GM23248 (cell line): ENCODE measurements at regions not wholly inside any gene's neighbourhood (a gene's known extent, or its start where the extent isn't known, plus 50 kb on each side); places are given as distances from the start of the nearest gene placed in this dataset.

Experiments
- DNase-seq: peaks from one replicate; pipeline ENCODE4 v3.0.0-alpha.2; 2015
- H2AFZ ChIP-seq: fragments of 200-600 bp; sonication (generic); 2 replicates; pipeline ENCODE4 v1.6.1; 2016; ENCODE audit warnings: antibody characterized with exemption
- H3F3A ChIP-seq: fragments of 200-600 bp; sonication (generic); 2 replicates; pipeline ENCODE4 v1.6.1; 2016; ENCODE audit warnings: mild to moderate bottlenecking, antibody characterized with exemption, mixed run types; ENCODE audit not compliant: insufficient read depth
- H3K27ac ChIP-seq: fragments of 200-600 bp; sonication (generic); 2 replicates; pipeline ENCODE4 v1.5.1; 2016; ENCODE audit warnings: mild to moderate bottlenecking
- H3K27me3 ChIP-seq: fragments of 200-600 bp; sonication (generic); replicated peaks from 2 replicates; pipeline ENCODE4 v1.6.1; 2016; ENCODE audit warnings: mild to moderate bottlenecking; ENCODE audit not compliant: insufficient read depth
- H3K36me3 ChIP-seq: fragments of 200-600 bp; sonication (generic); 2 replicates; pipeline ENCODE4 v1.6.1; 2016; ENCODE audit warnings: low read depth, mild to moderate bottlenecking
- H3K4me1 ChIP-seq: fragments of 200-600 bp; sonication (generic); 2 replicates; pipeline ENCODE4 v1.6.1; 2016; ENCODE audit warnings: mild to moderate bottlenecking; ENCODE audit not compliant: insufficient read depth
- H3K4me2 ChIP-seq: fragments of 200-600 bp; sonication (generic); one replicate; pipeline ENCODE4 v1.6.1; 2016; ENCODE audit warnings: mild to moderate bottlenecking; ENCODE audit not compliant: unreplicated experiment
- H3K4me3 ChIP-seq: fragments of 200-600 bp; sonication (generic); 2 replicates; pipeline ENCODE4 v1.5.1; 2016; ENCODE audit warnings: mild to moderate bottlenecking
- H3K79me2 ChIP-seq: fragments of 200-600 bp; sonication (generic); 2 replicates; pipeline ENCODE4 v1.6.1; 2016; ENCODE audit warnings: mild to moderate bottlenecking; ENCODE audit not compliant: insufficient read depth
- H3K9ac ChIP-seq: fragments of 200-600 bp; sonication (generic); 2 replicates; pipeline ENCODE4 v1.6.1; 2016; ENCODE audit warnings: mild to moderate bottlenecking
- H3K9me2 ChIP-seq: fragments of 200-600 bp; sonication (generic); 2 replicates; pipeline ENCODE4 v1.6.1; 2016; ENCODE audit warnings: mixed run types, mild to moderate bottlenecking, moderate library complexity; ENCODE audit not compliant: insufficient read depth
- H3K9me3 ChIP-seq: fragments of 200-600 bp; sonication (generic); one replicate; pipeline ENCODE4 v1.6.1; 2017; ENCODE audit warnings: low read depth
- H4K20me1 ChIP-seq: fragments of 200-600 bp; sonication (generic); 2 replicates; pipeline ENCODE4 v1.6.0; 2016; ENCODE audit not compliant: insufficient read depth
- EZH2 ChIP-seq: fragments of 200-600 bp; sonication (generic); IDR thresholded peaks from 2 replicates; pipeline ENCODE4 v1.6.1; 2018; ENCODE audit warnings: antibody characterized with exemption, mild to moderate bottlenecking; ENCODE audit not compliant: insufficient read depth, poor library complexity, severe bottlenecking
- EZH2phosphoT487 ChIP-seq: fragments of 200-600 bp; sonication (generic); IDR thresholded peaks from 2 replicates; pipeline ENCODE4 v1.6.1; 2018; ENCODE audit warnings: antibody characterized with exemption, moderate library complexity, mild to moderate bottlenecking, low read depth; ENCODE audit not compliant: insufficient read depth
- WGBS, 2 experiments: methylation state at CpG; one replicate each; pipeline ENCODE4 v1.1.6; 2015 to 2017; ENCODE audit warnings: low lambda C conversion rate in 2 of 2, low coverage in 1 of 2; ENCODE audit errors: missing lambda C conversion rate in 2 of 2; 5-methylcytosine and 5-hydroxymethylcytosine counted together
- in situ Hi-C: fragments of 300-500 bp; cut with MboI; formaldehyde crosslinking; loops from 2 replicates; pipeline ENCODE4 v1.15.0; 2020

DNA sequence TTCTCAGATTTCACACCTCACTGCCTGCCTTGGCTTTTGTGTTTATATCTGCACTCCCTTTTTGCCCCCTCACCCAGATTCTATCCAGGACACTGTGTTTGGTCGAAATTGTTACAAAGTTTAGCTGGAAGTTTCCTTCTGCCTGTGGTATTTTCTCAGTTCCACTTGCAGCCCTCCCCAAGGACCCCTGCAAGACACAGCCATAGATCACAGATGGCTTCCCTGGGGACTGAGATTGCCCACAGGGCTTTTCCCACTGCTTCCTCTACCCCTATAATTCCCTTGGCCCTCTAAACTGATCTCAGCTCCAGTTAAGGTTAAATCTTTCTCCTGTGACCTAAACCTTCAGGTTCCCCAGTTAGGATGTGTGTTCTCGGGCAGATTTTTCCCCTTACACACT, 146.1 kb upstream of the C11orf87 start:
- no peak for TF ChIP-seq EZH2phosphoT487
- TF ChIP-seq EZH2 = no peak
- H3K4me2 ChIP-seq = no peak overlapping the region
- H3K27me3 ChIP-seq = no peaks in the 10 kb centered on the region
- no peak for DNase-seq
- H3K9me2 ChIP-seq = no peaks in the 10 kb centered on the region
- no peaks in the 10 kb centered on the region for H4K20me1 ChIP-seq
- no peak overlapping the region for H2AFZ ChIP-seq
- H3K27ac ChIP-seq = no peak overlapping the region
- H3K36me3 ChIP-seq = no peaks in the 10 kb centered on the region
- no peaks in the 10 kb centered on the region for H3K4me1 ChIP-seq
- H3F3A ChIP-seq = no peaks in the 10 kb centered on the region
- H3K4me3 ChIP-seq = no peak overlapping the region
- in situ Hi-C loops = no loop called here
- no peaks in the 10 kb centered on the region for H3K9me3 ChIP-seq
- WGBS, 2 experiments = 38 to 47% methylated on average over 2 of the region's 2 CpGs
- no peaks in the 10 kb centered on the region for H3K79me2 ChIP-seq
- no peak overlapping the region for H3K9ac ChIP-seq

DNA sequence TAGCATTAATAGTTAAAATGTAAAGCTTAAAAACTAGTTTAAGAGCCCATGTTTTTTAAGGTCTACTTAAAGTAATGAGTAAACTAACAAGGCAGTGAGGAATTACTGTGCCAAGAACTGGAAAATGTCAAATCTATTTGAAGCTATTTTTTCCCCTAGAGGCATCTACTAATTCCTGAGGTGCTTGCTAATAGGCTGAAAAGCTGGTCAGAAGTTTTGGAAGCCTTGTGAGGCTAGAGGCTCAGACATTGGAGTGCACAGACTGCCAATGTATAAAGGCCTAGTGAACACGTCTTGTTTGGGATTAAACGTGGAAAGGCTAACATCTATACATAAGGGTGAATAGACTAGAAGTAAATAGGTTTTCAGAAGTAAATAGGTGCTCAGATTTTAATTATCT, 136.5 kb upstream of the C11orf87 start:
- H3K4me3 ChIP-seq = no peak overlapping the region
- H4K20me1 ChIP-seq = no peaks in the 10 kb centered on the region
- H3K9me2 ChIP-seq = no peaks in the 10 kb centered on the region
- 37 to 46% methylated on average over 2 of the region's 2 CpGs for WGBS, 2 experiments
- H3K4me1 ChIP-seq = no peaks in the 10 kb centered on the region
- H3K27ac ChIP-seq = no peak overlapping the region
- H3K79me2 ChIP-seq = no peaks in the 10 kb centered on the region
- no peaks in the 10 kb centered on the region for H3F3A ChIP-seq
- H2AFZ ChIP-seq = no peak overlapping the region
- no peak overlapping the region for H3K9ac ChIP-seq
- no peaks in the 10 kb centered on the region for H3K9me3 ChIP-seq
- H3K27me3 ChIP-seq = no peaks in the 10 kb centered on the region
- DNase-seq = peak; percentile 16
- no peaks in the 10 kb centered on the region for H3K36me3 ChIP-seq
- TF ChIP-seq EZH2 = no peak
- in situ Hi-C loops = no loop called here
- no peak overlapping the region for H3K4me2 ChIP-seq

DNA sequence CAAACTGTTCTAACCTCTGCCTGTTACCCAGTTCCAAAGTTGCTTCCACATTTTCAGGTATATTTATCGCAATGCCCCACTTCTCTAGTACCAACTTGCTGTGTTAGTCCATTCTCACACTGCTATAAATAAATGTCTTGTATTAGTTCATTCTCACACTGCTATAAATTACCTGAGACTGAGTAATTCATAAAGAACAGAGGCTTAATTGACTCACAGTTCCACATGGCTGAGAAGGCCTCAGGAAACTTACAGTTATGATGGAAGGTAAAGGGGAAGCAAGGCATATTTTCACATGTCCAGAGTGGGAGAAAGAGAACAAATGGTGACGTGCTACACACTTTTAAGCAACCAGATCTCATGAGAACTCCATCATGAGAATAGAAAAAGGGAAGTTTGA, 130.4 kb upstream of the C11orf87 start:
- 68 to 82% methylated on average over 2 of the region's 2 CpGs for WGBS, 2 experiments
- no peak for DNase-seq
- Histone ChIP-seq H3K36me3 (no peaks in the 10 kb centered on the region), H3F3A (no peaks in the 10 kb centered on the region), H2AFZ (no peak overlapping the region), H3K9me3 (no peaks in the 10 kb centered on the region), H3K27me3 (no peaks in the 10 kb centered on the region), H3K4me3 (no peak overlapping the region), H3K79me2 (no peaks in the 10 kb centered on the region), H3K4me1 (no peaks in the 10 kb centered on the region), H3K9ac (no peak overlapping the region), H3K4me2 (no peak overlapping the region), H3K9me2 (no peaks in the 10 kb centered on the region), H4K20me1 (no peaks in the 10 kb centered on the region), H3K27ac (no peak overlapping the region)
- no peak for TF ChIP-seq EZH2
- TF ChIP-seq EZH2phosphoT487 = no peak
- in situ Hi-C loops = no loop called here

DNA sequence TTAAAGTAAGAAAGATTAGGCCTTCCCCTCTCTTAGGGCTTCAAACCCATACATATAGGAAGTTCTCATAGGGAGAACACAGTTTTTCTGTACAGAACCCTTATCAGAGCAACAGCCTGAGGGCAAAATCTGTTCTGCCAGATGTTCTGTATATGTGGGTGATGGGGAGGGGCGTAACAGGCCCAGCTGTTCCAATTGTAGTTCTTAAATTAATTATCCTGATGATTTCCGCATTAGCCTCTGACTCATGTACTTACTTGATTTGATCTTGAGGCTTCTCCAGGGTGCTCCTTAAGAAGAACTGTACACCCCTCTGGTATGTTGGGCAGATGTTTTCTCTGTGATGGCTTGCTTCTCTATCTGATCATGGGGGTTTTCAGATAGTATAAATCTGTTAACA, 123.1 kb upstream of the C11orf87 start:
- Histone ChIP-seq H3F3A (no peaks in the 10 kb centered on the region), H3K9me2 (no peaks in the 10 kb centered on the region), H2AFZ (no peak overlapping the region), H3K4me3 (no peak overlapping the region), H3K4me2 (no peak overlapping the region), H3K27me3 (no peaks in the 10 kb centered on the region), H3K27ac (no peak overlapping the region), H3K4me1 (no peaks in the 10 kb centered on the region), H4K20me1 (no peaks in the 10 kb centered on the region), H3K36me3 (no peaks in the 10 kb centered on the region), H3K9ac (no peak overlapping the region), H3K9me3 (no peaks in the 10 kb centered on the region), H3K79me2 (no peaks in the 10 kb centered on the region)
- TF ChIP-seq EZH2phosphoT487 = no peak
- TF ChIP-seq EZH2 = no peak
- in situ Hi-C loops = no loop called here
- WGBS, 2 experiments = 20 to 28% methylated on average over 2 of the region's 2 CpGs
- DNase-seq = peak; percentile 15

DNA sequence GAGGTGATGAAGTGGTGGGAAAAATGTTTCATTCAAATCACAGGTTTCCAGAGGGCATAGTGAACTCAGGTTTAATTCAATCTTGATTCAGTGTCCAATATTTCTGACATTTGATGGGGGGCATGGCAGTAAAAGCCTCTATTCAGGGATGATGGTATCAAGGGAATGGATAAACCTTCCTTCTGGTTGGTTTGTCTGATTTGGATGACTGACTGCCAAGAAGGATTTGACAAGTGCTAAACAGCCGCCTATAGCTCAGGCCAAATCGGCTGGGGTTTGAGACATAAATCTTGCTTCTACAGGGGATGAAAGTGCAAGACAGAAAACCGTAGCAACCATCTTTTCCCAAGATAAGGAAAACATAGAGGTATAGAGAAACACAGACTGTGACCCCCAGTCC, 121.8 kb upstream of the C11orf87 start:
- DNase-seq = no peak
- no peak overlapping the region for H2AFZ ChIP-seq
- no peaks in the 10 kb centered on the region for H3K9me2 ChIP-seq
- H3K9me3 ChIP-seq = no peaks in the 10 kb centered on the region
- in situ Hi-C loops = no loop called here
- no peak overlapping the region for H3K4me3 ChIP-seq
- 81 to 91% methylated on average over 3 of the region's 3 CpGs for WGBS, 2 experiments
- H4K20me1 ChIP-seq = no peaks in the 10 kb centered on the region
- no peak overlapping the region for H3K4me2 ChIP-seq
- no peaks in the 10 kb centered on the region for H3K4me1 ChIP-seq
- H3K9ac ChIP-seq = no peak overlapping the region
- H3F3A ChIP-seq = no peaks in the 10 kb centered on the region
- no peak overlapping the region for H3K27ac ChIP-seq
- no peaks in the 10 kb centered on the region for H3K27me3 ChIP-seq
- no peaks in the 10 kb centered on the region for H3K79me2 ChIP-seq
- no peaks in the 10 kb centered on the region for H3K36me3 ChIP-seq
- no peak for TF ChIP-seq EZH2phosphoT487
- no peak for TF ChIP-seq EZH2
